ENCODE measurements at regions not wholly inside any gene's neighbourhood (a gene's known extent, or its start where the extent isn't known, plus 50 kb on each side); places are given as distances from the start of the nearest gene placed in this dataset.
"Not testable (repeated sequence)": the region's sequence is repeated elsewhere in the genome, so short reads cannot be mapped to it uniquely, and the experiment has no call there.

GRCh38 chr21:6486821-6487220 is 4034.6 kb upstream of the TPTE start:
- DNase-seq, result not testable (repeated sequence)

- DNase-seq, result not testable (repeated sequence)
Observed at GRCh38 chr21:6492691-6493090, 4028.7 kb upstream of the TPTE start.

GRCh38 chr21:6493957-6494356 is 4027.4 kb upstream of the TPTE start:
- DNase-seq, result not testable (repeated sequence)

GRCh38 chr21:6496356-6496755 is 4025.0 kb upstream of the TPTE start:
- not testable (repeated sequence) for DNase-seq

GRCh38 chr21:6498716-6499115 is 4022.7 kb upstream of the TPTE start:
- DNase-seq, result not testable (repeated sequence)

- DNase-seq, result not testable (repeated sequence)
Observed at GRCh38 chr21:6499128-6499826, 4022.1 kb upstream of the TPTE start.

- not testable (repeated sequence) for DNase-seq
Observed at GRCh38 chr21:6499866-6500265, 4021.5 kb upstream of the TPTE start.

- not testable (repeated sequence) for DNase-seq
Observed at GRCh38 chr21:6500681-6501080, 4020.7 kb upstream of the TPTE start.

GRCh38 chr21:6506167-6506894 is 4015.1 kb upstream of the TPTE start:
- not testable (repeated sequence) for DNase-seq

GRCh38 chr21:6507632-6508031 is 4013.8 kb upstream of the TPTE start:
- DNase-seq, result not testable (repeated sequence)

GRCh38 chr21:6521777-6522176 is 3999.6 kb upstream of the TPTE start:
- not testable (repeated sequence) for DNase-seq

- not testable (repeated sequence) for DNase-seq
Observed at GRCh38 chr21:6526213-6526612, 3995.2 kb upstream of the TPTE start.

- not testable (repeated sequence) for DNase-seq
Observed at GRCh38 chr21:6530655-6531054, 3990.7 kb upstream of the TPTE start.

- not testable (repeated sequence) for DNase-seq
Observed at GRCh38 chr21:6533261-6533660, 3988.1 kb upstream of the TPTE start.

- DNase-seq, result not testable (repeated sequence)
Observed at GRCh38 chr21:6538320-6538719, 3983.1 kb upstream of the TPTE start.

GRCh38 chr21:6539688-6540087 is 3981.7 kb upstream of the TPTE start:
- not testable (repeated sequence) for DNase-seq

- not testable (repeated sequence) for DNase-seq
Observed at GRCh38 chr21:6541036-6541435, 3980.3 kb upstream of the TPTE start.

GRCh38 chr21:6545288-6545687 is 3976.1 kb upstream of the TPTE start:
- DNase-seq, result not testable (repeated sequence)

GRCh38 chr21:6551045-6551444 is 3970.3 kb upstream of the TPTE start:
- DNase-seq, result not testable (repeated sequence)

- DNase-seq, result not testable (repeated sequence)
Observed at GRCh38 chr21:6553505-6554376, 3967.6 kb upstream of the TPTE start.

GRCh38 chr21:6554377-6554864 is 3967.0 kb upstream of the TPTE start:
- not testable (repeated sequence) for DNase-seq

- not testable (repeated sequence) for DNase-seq
Observed at GRCh38 chr21:6556516-6556915, 3964.9 kb upstream of the TPTE start.

- DNase-seq, result not testable (repeated sequence)
Observed at GRCh38 chr21:6557415-6557814, 3964.0 kb upstream of the TPTE start.

All from activated CD4-positive, alpha-beta T cell treated with anti-CD3 and anti-CD28 coated beads, Interleukin-10, Interleukin-2, amounts not matched to agents 100 ng/mL and 50 ng/mL, durations not matched to agents 16 hours and 8 hours (primary cell).